ENCODE measurements at regions not wholly inside any gene's neighbourhood (a gene's known extent, or its start where the extent isn't known, plus 50 kb on each side); places are given as distances from the start of the nearest gene placed in this dataset.

- TF ChIP-seq CTCF (IDR thresholded peaks at IDR 0.05) (no peak), POLR2AphosphoS5 (IDR thresholded peaks at IDR 0.05) (no peak), POLR2A (IDR thresholded peaks at IDR 0.05) (no peak), EP300 (IDR thresholded peaks at IDR 0.05) (no peak)
These were observed 243.7 kb downstream of the TBX15 start for GRCh38 chr1:118744420-118744819.
